ENCODE measurements at regions not wholly inside any gene's neighbourhood (a gene's known extent, or its start where the extent isn't known, plus 50 kb on each side); places are given as distances from the start of the nearest gene placed in this dataset.

GRCh38 chr14:81618695-81619094 lies 85.0 kb upstream of the SEL1L start:
- TF ChIP-seq REST (IDR thresholded peaks at IDR 0.05; ENCODE audit: insufficient read depth in 1 of 2, low read depth in 2 of 2, low read length in 2 of 2) (no peak), TAF1 (IDR thresholded peaks at IDR 0.05; ENCODE audit: borderline replicate concordance, insufficient read depth, low read length) (no peak), POLR2AphosphoS5 (IDR thresholded peaks at IDR 0.05; ENCODE audit: low read depth, low read length) (no peak), FOXP2 (optimal IDR thresholded peaks at IDR 0.05; ENCODE audit: borderline replicate concordance, extremely low read depth, extremely low read length, insufficient read depth) (no peak), SIN3A (IDR thresholded peaks at IDR 0.05; ENCODE audit: borderline replicate concordance, insufficient read depth, low read length) (no peak)
